HG02884 (cell line): ENCODE measurements at regions not wholly inside any gene's neighbourhood (a gene's known extent, or its start where the extent isn't known, plus 50 kb on each side); places are given as distances from the start of the nearest gene placed in this dataset.
"Not testable (repeated sequence)": the region's sequence is repeated elsewhere in the genome, so short reads cannot be mapped to it uniquely, and the experiment has no call there.

Source experiments
- ATAC-seq: cut with Tn5 transposase; IDR thresholded peaks from one replicate; pipeline ENCODE4 v1.9.1; 2021; ENCODE audit warnings: mild to moderate bottlenecking, moderate library complexity; ENCODE audit not compliant: unreplicated experiment

- no peak for ATAC-seq
Measured at GRCh38 chr3:24545887-24546286, 51.2 kb upstream of the THRB start.

- no peak for ATAC-seq
Measured at GRCh38 chr3:24548278-24548677, 53.6 kb upstream of the THRB start.

GRCh38 chr3:24550588-24550987 lies 55.9 kb upstream of the THRB start:
- ATAC-seq: no peak

- no peak for ATAC-seq
Measured at GRCh38 chr3:24551626-24552025, 57.0 kb upstream of the THRB start.

GRCh38 chr3:24562895-24563294 lies 68.2 kb upstream of the THRB start:
- peak; percentile 84 for ATAC-seq

GRCh38 chr3:24565053-24565452 lies 70.4 kb upstream of the THRB start:
- no peak for ATAC-seq

GRCh38 chr3:24565656-24566055 lies 71.0 kb upstream of the THRB start:
- no peak for ATAC-seq

- ATAC-seq: no peak
Measured at GRCh38 chr3:24566927-24567326, 72.3 kb upstream of the THRB start.

- ATAC-seq: not testable (repeated sequence)
Measured at GRCh38 chr3:24572409-24572808, 77.8 kb upstream of the THRB start.

GRCh38 chr3:24573576-24573975 lies 78.9 kb upstream of the THRB start:
- no peak for ATAC-seq

- no peak for ATAC-seq
Measured at GRCh38 chr3:24578324-24578723, 83.7 kb upstream of the THRB start.

GRCh38 chr3:24578951-24579421 lies 84.3 kb upstream of the THRB start:
- no peak for ATAC-seq

- ATAC-seq: no peak
Measured at GRCh38 chr3:24582431-24583403, 88.1 kb upstream of the THRB start.

- no peak for ATAC-seq
Measured at GRCh38 chr3:24586920-24587319, 92.3 kb upstream of the THRB start.

- ATAC-seq: no peak
Measured at GRCh38 chr3:24588629-24589512, 94.2 kb upstream of the THRB start.

- no peak for ATAC-seq
Measured at GRCh38 chr3:24589513-24589851, 94.8 kb upstream of the THRB start.

- no peak for ATAC-seq
Measured at GRCh38 chr3:24589931-24590880, 95.6 kb upstream of the THRB start.

- no peak for ATAC-seq
Measured at GRCh38 chr3:24591191-24591590, 96.5 kb upstream of the THRB start.

GRCh38 chr3:24591661-24592555 lies 97.3 kb upstream of the THRB start:
- no peak for ATAC-seq

GRCh38 chr3:24594161-24594560 lies 99.5 kb upstream of the THRB start:
- no peak for ATAC-seq
